HG02970 (cell line): ENCODE measurements at regions not wholly inside any gene's neighbourhood (a gene's known extent, or its start where the extent isn't known, plus 50 kb on each side); places are given as distances from the start of the nearest gene placed in this dataset.

ENCODE experiments used
- ATAC-seq: cut with Tn5 transposase; IDR thresholded peaks from one replicate; pipeline ENCODE4 v1.9.1; 2021; ENCODE audit warnings: mild to moderate bottlenecking, moderate library complexity, moderate number of reproducible peaks; ENCODE audit not compliant: unreplicated experiment, low FRiP score

- ATAC-seq: no peak
Measured at GRCh38 chr12:114916124-114916523, 232.1 kb upstream of the TBX3 start.

GRCh38 chr12:114913871-114914801, 230.2 kb upstream of the TBX3 start:
- no peak for ATAC-seq

- ATAC-seq: no peak
Measured at GRCh38 chr12:114912811-114913210, 228.8 kb upstream of the TBX3 start.

GRCh38 chr12:114911196-114911595, 227.2 kb upstream of the TBX3 start:
- no peak for ATAC-seq

- ATAC-seq: no peak
Measured at GRCh38 chr12:114904254-114905003, 220.5 kb upstream of the TBX3 start.

- ATAC-seq: no peak
Measured at GRCh38 chr12:114903083-114903691, 219.2 kb upstream of the TBX3 start.

GRCh38 chr12:114902665-114903064, 218.7 kb upstream of the TBX3 start:
- no peak for ATAC-seq

GRCh38 chr12:114901316-114901715, 217.3 kb upstream of the TBX3 start:
- no peak for ATAC-seq

- no peak for ATAC-seq
Measured at GRCh38 chr12:114898159-114898558, 214.2 kb upstream of the TBX3 start.

GRCh38 chr12:114895827-114896226, 211.9 kb upstream of the TBX3 start:
- no peak for ATAC-seq

GRCh38 chr12:114895081-114895480, 211.1 kb upstream of the TBX3 start:
- ATAC-seq: no peak

- ATAC-seq: no peak
Measured at GRCh38 chr12:114894076-114894475, 210.1 kb upstream of the TBX3 start.

GRCh38 chr12:114888928-114889584, 205.1 kb upstream of the TBX3 start:
- no peak for ATAC-seq

- no peak for ATAC-seq
Measured at GRCh38 chr12:114888448-114888847, 204.5 kb upstream of the TBX3 start.

GRCh38 chr12:114885501-114885900, 201.5 kb upstream of the TBX3 start:
- no peak for ATAC-seq

- no peak for ATAC-seq
Measured at GRCh38 chr12:114884575-114884974, 200.6 kb upstream of the TBX3 start.

- ATAC-seq: no peak
Measured at GRCh38 chr12:114882083-114882482, 198.1 kb upstream of the TBX3 start.

GRCh38 chr12:114879354-114879753, 195.4 kb upstream of the TBX3 start:
- no peak for ATAC-seq

GRCh38 chr12:114878781-114879180, 194.8 kb upstream of the TBX3 start:
- ATAC-seq: no peak

- ATAC-seq: no peak
Measured at GRCh38 chr12:114876968-114877680, 193.1 kb upstream of the TBX3 start.
